ENCODE measurements at regions not wholly inside any gene's neighbourhood (a gene's known extent, or its start where the extent isn't known, plus 50 kb on each side); places are given as distances from the start of the nearest gene placed in this dataset.
A peak's percentile ranks its signal among the peaks of the same experiment; 100 is the strongest.

- Histone ChIP-seq H3K9me3 (ENCODE audit: low read depth, low read length) (no peaks in the 10 kb centered on the region), H3K27ac (no peak overlapping the region), H3K9ac (ENCODE audit: insufficient read length) (no peak overlapping the region), H3K36me3 (ENCODE audit: insufficient read depth, low read length) (no peaks in the 10 kb centered on the region), H3K4me3 (no peak overlapping the region)
- TF ChIP-seq EZH2 (IDR thresholded peaks at IDR 0.05) (no peak), FOXP2 (optimal IDR thresholded peaks at IDR 0.05; ENCODE audit: control extremely low read depth, extremely low read length, insufficient read depth) (no peak), POLR2AphosphoS5 (IDR thresholded peaks at IDR 0.05; ENCODE audit: borderline replicate concordance, low read depth, low read length) (no peak)
- DNase-seq (ENCODE audit: low read depth, low spot score), result no peak
These were observed 717.3 kb downstream of the EPM2A start for GRCh38 chr6:145018027-145018426.

DNA sequence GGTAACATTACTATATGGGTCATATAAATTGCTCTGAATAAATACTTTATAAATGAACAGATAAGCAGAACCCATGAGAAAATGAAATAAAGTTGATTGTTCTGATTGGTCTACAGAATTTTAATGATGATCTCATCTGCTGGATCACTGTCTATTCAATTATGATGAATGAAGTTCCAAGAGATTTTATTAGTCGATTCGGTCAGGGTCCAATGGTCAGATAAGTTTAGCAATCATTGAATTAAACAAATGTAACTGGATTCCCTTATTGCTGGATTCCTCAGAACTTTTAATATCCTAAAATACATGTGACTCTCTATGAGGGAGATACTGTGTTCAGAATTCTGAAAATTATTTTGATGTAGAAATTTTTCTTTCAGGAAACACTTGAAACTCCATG is 715.2 kb downstream of the EPM2A start:
- H3K4me3 ChIP-seq, result no peak overlapping the region
- no peak overlapping the region for H3K9ac ChIP-seq (ENCODE audit: insufficient read length)
- DNase-seq (ENCODE audit: low read depth, low spot score), result no peak
- no peaks in the 10 kb centered on the region for H3K9me3 ChIP-seq (ENCODE audit: low read depth, low read length)
- H3K36me3 ChIP-seq (ENCODE audit: insufficient read depth, low read length), result no peaks in the 10 kb centered on the region
- H3K27ac ChIP-seq, result no peak overlapping the region
- TF ChIP-seq FOXP2 (optimal IDR thresholded peaks at IDR 0.05; ENCODE audit: control extremely low read depth, extremely low read length, insufficient read depth), result no peak
- TF ChIP-seq EZH2 (IDR thresholded peaks at IDR 0.05), result no peak
- no peak for TF ChIP-seq POLR2AphosphoS5 (IDR thresholded peaks at IDR 0.05; ENCODE audit: borderline replicate concordance, low read depth, low read length)

DNA sequence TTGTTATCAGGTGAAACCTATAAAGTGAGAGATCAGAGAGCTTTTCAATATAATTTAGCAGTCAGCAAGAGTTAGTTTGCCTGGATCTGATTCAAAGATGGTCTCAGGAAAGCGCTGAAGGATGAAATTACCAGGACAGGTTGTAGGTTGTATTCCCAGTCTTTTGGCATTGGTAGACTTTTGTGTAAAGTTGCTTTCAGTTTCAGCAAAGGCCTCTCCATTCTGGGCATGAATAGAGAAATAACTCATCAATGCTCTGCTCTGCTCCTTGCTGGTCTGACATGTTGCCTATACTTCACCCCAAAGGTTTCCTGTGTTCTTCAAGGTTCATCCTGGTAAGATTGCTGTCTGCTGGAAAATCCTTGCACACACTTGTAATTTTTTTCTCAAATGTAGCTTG is 714.8 kb downstream of the EPM2A start:
- Histone ChIP-seq H3K27ac (no peak overlapping the region), H3K9ac (ENCODE audit: insufficient read length) (no peak overlapping the region), H3K36me3 (ENCODE audit: insufficient read depth, low read length) (no peaks in the 10 kb centered on the region), H3K4me3 (no peak overlapping the region), H3K9me3 (ENCODE audit: low read depth, low read length) (no peaks in the 10 kb centered on the region)
- TF ChIP-seq POLR2AphosphoS5 (IDR thresholded peaks at IDR 0.05; ENCODE audit: borderline replicate concordance, low read depth, low read length) (no peak), EZH2 (IDR thresholded peaks at IDR 0.05) (no peak)
- DNase-seq (ENCODE audit: low read depth, low spot score), result no peak

DNA sequence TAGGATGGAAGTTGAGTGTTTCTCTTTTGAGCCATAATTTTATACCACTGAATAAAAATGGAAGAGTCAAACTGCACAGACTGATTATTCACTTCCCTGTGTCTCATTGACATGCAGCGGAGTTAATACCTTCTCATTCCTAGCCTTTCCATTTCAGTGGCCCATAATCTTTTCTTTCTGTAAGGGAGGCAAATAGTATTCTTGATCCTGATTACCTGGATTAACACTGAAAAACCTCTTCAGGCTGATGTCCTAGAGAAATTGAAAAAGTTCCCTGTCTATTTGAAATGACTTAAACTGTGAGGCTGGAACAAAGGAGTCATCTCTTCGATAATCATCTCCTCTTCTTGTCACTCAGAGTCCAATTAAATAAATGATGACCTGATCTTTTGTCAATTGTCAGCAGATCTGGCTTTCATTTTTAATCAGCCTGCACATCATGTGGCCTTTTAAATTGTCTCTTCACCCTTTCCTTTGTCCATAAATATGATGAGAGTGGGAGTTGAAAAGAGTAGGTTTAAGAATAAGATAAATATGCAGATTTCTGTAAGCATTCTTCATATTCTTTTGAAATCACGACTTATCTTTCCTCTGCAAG is 713.0 kb downstream of the EPM2A start:
- Histone ChIP-seq H3K4me3 (no peak overlapping the region), H3K27ac (no peak overlapping the region), H3K9me3 (ENCODE audit: low read depth, low read length) (no peaks in the 10 kb centered on the region), H3K9ac (ENCODE audit: insufficient read length) (no peak overlapping the region), H3K36me3 (ENCODE audit: insufficient read depth, low read length) (no peaks in the 10 kb centered on the region)
- no peak for TF ChIP-seq EZH2 (IDR thresholded peaks at IDR 0.05)
- TF ChIP-seq POLR2AphosphoS5 (IDR thresholded peaks at IDR 0.05; ENCODE audit: borderline replicate concordance, low read depth, low read length), result no peak
- no peak for TF ChIP-seq FOXP2 (optimal IDR thresholded peaks at IDR 0.05; ENCODE audit: control extremely low read depth, extremely low read length, insufficient read depth)
- DNase-seq (ENCODE audit: low read depth, low spot score), result no peak

- Histone ChIP-seq H3K9ac (ENCODE audit: insufficient read length) (no peak overlapping the region), H3K9me3 (ENCODE audit: low read depth, low read length) (no peaks in the 10 kb centered on the region), H3K27ac (no peak overlapping the region), H3K4me3 (no peak overlapping the region), H3K36me3 (ENCODE audit: insufficient read depth, low read length) (no peaks in the 10 kb centered on the region)
- DNase-seq (ENCODE audit: low read depth, low spot score), result no peak
- no peak for TF ChIP-seq EZH2 (IDR thresholded peaks at IDR 0.05)
- TF ChIP-seq POLR2AphosphoS5 (IDR thresholded peaks at IDR 0.05; ENCODE audit: borderline replicate concordance, low read depth, low read length), result no peak
- TF ChIP-seq FOXP2 (optimal IDR thresholded peaks at IDR 0.05; ENCODE audit: control extremely low read depth, extremely low read length, insufficient read depth), result no peak
These were observed 712.1 kb downstream of the EPM2A start for GRCh38 chr6:145023116-145023726.

DNA sequence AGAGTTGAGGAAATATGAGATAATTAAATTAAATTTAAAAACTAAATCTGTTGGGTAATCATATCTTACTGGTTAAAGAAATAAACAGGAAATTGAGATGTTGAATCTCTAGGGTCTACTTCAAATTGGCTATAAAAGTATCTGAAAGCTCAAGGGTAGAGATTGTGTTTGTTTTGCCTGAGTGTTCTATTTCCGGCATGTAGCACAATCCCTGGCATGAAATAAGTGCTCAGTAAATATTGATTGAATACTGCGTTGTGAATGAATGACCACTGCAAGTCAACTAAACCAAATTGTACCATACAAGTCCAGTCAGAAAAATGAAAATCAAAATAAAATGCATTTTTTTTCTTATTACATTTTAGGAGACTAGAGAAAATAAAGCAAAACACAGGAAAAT is 709.8 kb downstream of the EPM2A start:
- Histone ChIP-seq H3K9me3 (ENCODE audit: low read depth, low read length) (no peaks in the 10 kb centered on the region), H3K27ac (no peak overlapping the region), H3K4me3 (no peak overlapping the region), H3K36me3 (ENCODE audit: insufficient read depth, low read length) (no peaks in the 10 kb centered on the region), H3K9ac (ENCODE audit: insufficient read length) (no peak overlapping the region)
- TF ChIP-seq POLR2AphosphoS5 (IDR thresholded peaks at IDR 0.05; ENCODE audit: borderline replicate concordance, low read depth, low read length) (no peak; the same call in 1 of the 2 replicates), EZH2 (IDR thresholded peaks at IDR 0.05) (no peak), FOXP2 (optimal IDR thresholded peaks at IDR 0.05; ENCODE audit: control extremely low read depth, extremely low read length, insufficient read depth) (no peak)
- peak; percentile 40 for DNase-seq (ENCODE audit: low read depth, low spot score)

DNA sequence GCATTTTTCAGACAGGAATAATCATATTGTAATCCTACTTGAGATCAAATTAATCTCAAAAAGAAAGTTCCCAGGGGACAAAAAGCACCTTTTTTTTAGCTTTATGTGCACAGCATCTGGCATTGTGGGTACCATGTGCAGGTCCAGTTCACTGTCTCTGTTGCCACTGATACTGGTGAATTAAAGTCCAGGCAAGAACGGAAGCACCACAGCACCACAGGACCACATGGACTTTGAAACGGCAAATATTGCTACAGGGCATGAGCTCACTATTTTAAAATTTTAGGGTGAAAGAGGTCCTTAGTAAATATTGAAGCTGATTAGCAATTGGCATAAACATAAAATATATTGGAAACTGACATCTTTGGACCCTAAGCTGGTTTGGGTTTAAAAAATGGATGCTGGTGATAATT is 709.0 kb downstream of the EPM2A start:
- Histone ChIP-seq H3K9me3 (ENCODE audit: low read depth, low read length) (no peaks in the 10 kb centered on the region), H3K4me3 (no peak overlapping the region), H3K9ac (ENCODE audit: insufficient read length) (no peak overlapping the region), H3K27ac (no peak overlapping the region), H3K36me3 (ENCODE audit: insufficient read depth, low read length) (no peaks in the 10 kb centered on the region)
- DNase-seq (ENCODE audit: low read depth, low spot score), result no peak
- TF ChIP-seq EZH2 (IDR thresholded peaks at IDR 0.05), result no peak
- TF ChIP-seq FOXP2 (optimal IDR thresholded peaks at IDR 0.05; ENCODE audit: control extremely low read depth, extremely low read length, insufficient read depth), result no peak
- no peak for TF ChIP-seq POLR2AphosphoS5 (IDR thresholded peaks at IDR 0.05; ENCODE audit: borderline replicate concordance, low read depth, low read length)

GRCh38 chr6:145028144-145028818 is 707.0 kb downstream of the EPM2A start:
- TF ChIP-seq EZH2 (IDR thresholded peaks at IDR 0.05) (no peak), POLR2AphosphoS5 (IDR thresholded peaks at IDR 0.05; ENCODE audit: borderline replicate concordance, low read depth, low read length) (no peak), FOXP2 (optimal IDR thresholded peaks at IDR 0.05; ENCODE audit: control extremely low read depth, extremely low read length, insufficient read depth) (no peak)
- DNase-seq (ENCODE audit: low read depth, low spot score), result no peak

More at GRCh38 chr6:145028144-145028818, 707.0 kb downstream of the EPM2A start:
- Histone ChIP-seq H3K27ac (no peak overlapping the region), H3K4me3 (no peak overlapping the region), H3K9me3 (ENCODE audit: low read depth, low read length) (no peaks in the 10 kb centered on the region), H3K36me3 (ENCODE audit: insufficient read depth, low read length) (no peaks in the 10 kb centered on the region), H3K9ac (ENCODE audit: insufficient read length) (no peak overlapping the region)

Measured in SK-N-MC (cell line).